PC-9 (cell line): ENCODE measurements at regions not wholly inside any gene's neighbourhood (a gene's known extent, or its start where the extent isn't known, plus 50 kb on each side); places are given as distances from the start of the nearest gene placed in this dataset.

ENCODE experiments used
- BruUV-seq: library from RNA; stranded (reverse); fragments of 400-500 nt; replicated peaks from 2 replicates; lab custom pipeline; 2021; lab: Mats Ljungman, UMichigan
- CTCF ChIA-PET: fragments of 300-600 bp; sonication (Branson Sonifier 250); formaldehyde crosslinking; loops from one replicate; lab custom pipeline; 2022; ENCODE audit warnings: antibody characterized with exemption; lab: Charles Lee
- POLR2A ChIA-PET: fragments of 300-600 bp; sonication (Branson Sonifier 250); formaldehyde crosslinking; loops from one replicate; lab custom pipeline; 2022; ENCODE audit warnings: antibody characterized with exemption; ENCODE audit not compliant: unreplicated experiment; lab: Charles Lee
- DNase-seq, 2 experiments: peaks; one replicate each; pipeline versions ENCODE4 v3.0.0 to v3.0.0-alpha.2; 2015 to 2022; ENCODE audit warnings: mixed read lengths in 1 of 2
- H2AFZ ChIP-seq: fragments of 200-600 bp; sonication (generic); 2 replicates; pipeline ENCODE4 v1.8.1; 2017; ENCODE audit warnings: antibody characterized with exemption
- H3F3A ChIP-seq: fragments of 200-600 bp; sonication (generic); 2 replicates; pipeline ENCODE4 v1.8.1; 2017; ENCODE audit warnings: antibody characterized with exemption, mild to moderate bottlenecking, low read depth; ENCODE audit not compliant: insufficient read depth
- H3K27ac ChIP-seq: fragments of 200-600 bp; sonication (generic); 2 replicates; pipeline ENCODE4 v1.6.1; 2016; ENCODE audit warnings: mixed run types
- H3K27me3 ChIP-seq: fragments of 200-600 bp; sonication (generic); 2 replicates; pipeline ENCODE4 v1.6.1; 2016; ENCODE audit warnings: low read depth, mixed run types; ENCODE audit not compliant: insufficient read depth
- H3K36me3 ChIP-seq: fragments of 200-600 bp; sonication (generic); 2 replicates; pipeline ENCODE4 v1.6.1; 2016; ENCODE audit warnings: low read depth, mixed run types
- H3K4me1 ChIP-seq: fragments of 200-600 bp; sonication (generic); replicated peaks from 2 replicates; pipeline ENCODE4 v1.6.1; 2016; ENCODE audit warnings: mixed run types; ENCODE audit not compliant: insufficient read depth
- H3K4me2 ChIP-seq: fragments of 200-600 bp; sonication (generic); 2 replicates; pipeline ENCODE4 v1.6.1; 2017; ENCODE audit warnings: mixed run types
- H3K4me3 ChIP-seq: fragments of 200-600 bp; sonication (generic); 2 replicates; pipeline ENCODE4 v1.6.1; 2016; ENCODE audit warnings: mixed run types
- H3K79me2 ChIP-seq: fragments of 200-600 bp; sonication (generic); 2 replicates; pipeline ENCODE4 v1.6.1; 2017; ENCODE audit warnings: low read depth, mixed run types
- H3K9me2 ChIP-seq: fragments of 200-600 bp; sonication (generic); 2 replicates; pipeline ENCODE4 v1.8.1; 2017; ENCODE audit warnings: mild to moderate bottlenecking; ENCODE audit not compliant: insufficient read depth
- H3K9me3 ChIP-seq: fragments of 200-600 bp; sonication (generic); 2 replicates; pipeline ENCODE4 v1.8.1; 2016; ENCODE audit warnings: low read depth; ENCODE audit not compliant: insufficient read depth
- H4K20me1 ChIP-seq: fragments of 200-600 bp; sonication (generic); 2 replicates; pipeline ENCODE4 v1.8.1; 2017; ENCODE audit not compliant: insufficient read depth
- CTCF ChIP-seq: fragments of 200-600 bp; sonication (generic); conservative IDR thresholded peaks from 2 replicates; pipeline ENCODE4 v1.6.1; 2017; ENCODE audit warnings: mixed run types, antibody characterized with exemption, mild to moderate bottlenecking, moderate library complexity
- EZH2 ChIP-seq: fragments of 200-600 bp; sonication (generic); IDR thresholded peaks from 2 replicates; pipeline ENCODE4 v1.8.0; 2017; ENCODE audit warnings: antibody characterized with exemption, low read depth
- intact Hi-C: fragments of 100-400 bp; cut with micrococcal nuclease; formaldehyde crosslinking; loops from one replicate; pipeline ENCODE4 v1.10.0; 2022; ENCODE audit not compliant: unreplicated experiment

GRCh38 chr5:12691330-12691729 is 787.1 kb upstream of the CTNND2 start:
- no peak for DNase-seq
- ChIA-PET POLR2A (no interaction called here), CTCF (no interaction called here)
- Histone ChIP-seq H3K9me2 (no peaks in the 10 kb centered on the region), H2AFZ (no peak overlapping the region; the same call in 1 of the 2 replicates), H3K4me2 (no peak overlapping the region), H3K27ac (no peak overlapping the region), H3F3A (no peaks in the 10 kb centered on the region), H3K4me1 (no peaks in the 10 kb centered on the region), H3K27me3 (no peaks in the 10 kb centered on the region), H4K20me1 (no peaks in the 10 kb centered on the region), H3K79me2 (no peaks in the 10 kb centered on the region), H3K4me3 (no peak overlapping the region), H3K36me3 (no peaks in the 10 kb centered on the region), H3K9me3 (no peaks in the 10 kb centered on the region)
- intact Hi-C loops: no loop called here
- no TSS peak for BruUV-seq
- TF ChIP-seq EZH2 (no peak), CTCF (no peak)

- Histone ChIP-seq H3K79me2 (no peaks in the 10 kb centered on the region), H3K27me3 (no peaks in the 10 kb centered on the region), H3K27ac (no peak overlapping the region), H3K9me3 (no peaks in the 10 kb centered on the region), H3K4me3 (no peak overlapping the region), H3K4me1 (no peaks in the 10 kb centered on the region), H2AFZ (no peak overlapping the region), H3K9me2 (no peaks in the 10 kb centered on the region), H3K36me3 (no peaks in the 10 kb centered on the region), H3K4me2 (no peak overlapping the region), H3F3A (no peaks in the 10 kb centered on the region), H4K20me1 (no peaks in the 10 kb centered on the region)
- TF ChIP-seq EZH2 (no peak), CTCF (no peak)
- intact Hi-C loops: no loop called here
- BruUV-seq: no TSS peak
- POLR2A ChIA-PET: no interaction called here
- CTCF ChIA-PET: no interaction called here
- no peak for DNase-seq
Measured at GRCh38 chr5:12690361-12690760, 786.1 kb upstream of the CTNND2 start.

GRCh38 chr5:12683249-12683648 is 779.0 kb upstream of the CTNND2 start:
- no peaks in the 10 kb centered on the region for H4K20me1 ChIP-seq
- H3K9me2 ChIP-seq: no peaks in the 10 kb centered on the region
- no peak overlapping the region for H2AFZ ChIP-seq
- no peaks in the 10 kb centered on the region for H3K79me2 ChIP-seq
- no peaks in the 10 kb centered on the region for H3K27me3 ChIP-seq
- H3K4me3 ChIP-seq: no peak overlapping the region
- no peak for DNase-seq
- ChIA-PET POLR2A (no interaction called here), CTCF (no interaction called here)
- no peaks in the 10 kb centered on the region for H3K36me3 ChIP-seq
- no peak overlapping the region for H3K27ac ChIP-seq
- H3K4me1 ChIP-seq: no peaks in the 10 kb centered on the region
- H3K4me2 ChIP-seq: no peak overlapping the region
- no peak for TF ChIP-seq EZH2
- TF ChIP-seq CTCF: no peak
- H3F3A ChIP-seq: no peaks in the 10 kb centered on the region
- H3K9me3 ChIP-seq: no peaks in the 10 kb centered on the region
- no TSS peak for BruUV-seq
- intact Hi-C loops: no loop called here
